Panc1 (cell line): ENCODE measurements at regions not wholly inside any gene's neighbourhood (a gene's known extent, or its start where the extent isn't known, plus 50 kb on each side); places are given as distances from the start of the nearest gene placed in this dataset.
A peak's percentile ranks its signal among the peaks of the same experiment; 100 is the strongest.

ENCODE experiments used
- ATAC-seq: fragments of 200-7000 bp; cut with Tn5 transposase; 2 replicates; pipeline ENCODE4 v1.9.1; 2020; ENCODE audit warnings: mild to moderate bottlenecking, moderate library complexity
- BruUV-seq: library from RNA; stranded (reverse); fragments of 400-500 nt; replicated peaks from 2 replicates; lab custom pipeline; 2021; lab: Mats Ljungman, UMichigan
- CTCF ChIA-PET: fragments of 300-600 bp; sonication (Branson Sonifier 250); formaldehyde crosslinking; loops from one replicate; lab custom pipeline; 2022; ENCODE audit warnings: antibody characterized with exemption; lab: Charles Lee
- POLR2A ChIA-PET: fragments of 300-600 bp; sonication (Branson Sonifier 250); formaldehyde crosslinking; loops from one replicate; lab custom pipeline; 2022; ENCODE audit warnings: antibody characterized with exemption; lab: Charles Lee
- DNase-seq: peaks from one replicate; pipeline ENCODE4 v3.0.0-alpha.2; 2010; ENCODE audit warnings: low read depth, low spot score
- H3K27ac ChIP-seq: 2 replicates; pipeline ENCODE4 v1.5.1; 2011; ENCODE audit warnings: mild to moderate bottlenecking, low read length, inconsistent platforms
- H3K27me3 ChIP-seq: fragments of 200-500 bp; sonication (Bioruptor generic); 2 replicates; pipeline ENCODE4 v1.6.0; 2014; ENCODE audit warnings: low read length, inconsistent platforms; ENCODE audit not compliant: control insufficient read depth, insufficient read depth
- H3K36me3 ChIP-seq: fragments of 200-500 bp; sonication (Bioruptor generic); 2 replicates; pipeline ENCODE4 v1.5.1; 2014; ENCODE audit warnings: inconsistent platforms, mild to moderate bottlenecking, low read length, moderate library complexity; ENCODE audit not compliant: control insufficient read depth, insufficient read depth
- H3K4me1 ChIP-seq: 2 replicates; pipeline ENCODE4 v1.5.1; 2011; ENCODE audit warnings: inconsistent platforms, mild to moderate bottlenecking, low read length, moderate library complexity; ENCODE audit not compliant: control insufficient read depth, insufficient read depth
- H3K4me3 ChIP-seq, 2 experiments: 2 replicates each; pipeline ENCODE4 v1.5.1; 2011 to 2012; ENCODE audit warnings: low read depth in 2 of 2, low read length in 2 of 2, mild to moderate bottlenecking in 2 of 2, inconsistent platforms in 1 of 2, moderate library complexity in 1 of 2
- H3K9me3 ChIP-seq: fragments of 200-500 bp; sonication (Bioruptor generic); 2 replicates; pipeline ENCODE4 v1.5.1; 2014; ENCODE audit warnings: low read depth, mild to moderate bottlenecking, inconsistent platforms, low read length, moderate library complexity; ENCODE audit not compliant: control insufficient read depth, insufficient read depth
- POLR2AphosphoS5 ChIP-seq: IDR thresholded peaks from 2 replicates; pipeline ENCODE4 v1.6.1; 2012; ENCODE audit warnings: mild to moderate bottlenecking, low read depth, low read length, moderate library complexity
- SIN3A ChIP-seq: IDR thresholded peaks from 2 replicates; pipeline ENCODE4 v1.6.1; 2012; ENCODE audit warnings: low read depth, mild to moderate bottlenecking, low read length, moderate library complexity, borderline replicate concordance; ENCODE audit not compliant: insufficient read depth
- TCF7L2 ChIP-seq: IDR thresholded peaks from 2 replicates; pipeline ENCODE4 v1.6.1; 2011; ENCODE audit warnings: mild to moderate bottlenecking, low read depth, low read length, inconsistent platforms
- in situ Hi-C: cut with HindIII; loops from 2 replicates; pipeline ENCODE4 v1.10.0; 2016; ENCODE audit warnings: low sequenced_read_pairs, low pct_unique_long_range_greater_than_20kb
- intact Hi-C: fragments of 100-400 bp; cut with micrococcal nuclease; formaldehyde crosslinking; loops from one replicate; pipeline ENCODE4 v1.10.0; 2022; ENCODE audit not compliant: unreplicated experiment
- TF ChIP-seq, protein P1 (sequence below): fragments of 450-650 bp; IDR thresholded peaks from 2 replicates; pipeline ENCODE4 v1.5.1; 2017; ENCODE audit warnings: mild to moderate bottlenecking
- TF ChIP-seq, protein P2 (sequence below), 2 experiments: IDR thresholded peaks; 2 replicates each; pipeline ENCODE4 v1.6.1; 2011 to 2012; ENCODE audit warnings: low read depth in 2 of 2, control low read depth in 1 of 2, low read length in 1 of 2, mild to moderate bottlenecking in 1 of 2, moderate library complexity in 1 of 2; ENCODE audit not compliant: insufficient read depth in 1 of 2

GRCh38 chr2:201558665-201559064, 84.6 kb downstream of the TMEM237 start:
- CTCF ChIA-PET, result no interaction called here
- no peaks in the 10 kb centered on the region for H3K27me3 ChIP-seq
- POLR2A ChIA-PET, result no interaction called here
- no peaks in the 10 kb centered on the region for H3K36me3 ChIP-seq
- BruUV-seq, result no TSS peak
- in situ Hi-C loops, result no loop called here
- ATAC-seq (peak; percentile 21; the same call in 1 of the 2 replicates), DNase-seq (no peak)
- no peak overlapping the region for H3K4me3 ChIP-seq
- no peak for TF ChIP-seq TCF7L2
- TF ChIP-seq, protein P1, sequence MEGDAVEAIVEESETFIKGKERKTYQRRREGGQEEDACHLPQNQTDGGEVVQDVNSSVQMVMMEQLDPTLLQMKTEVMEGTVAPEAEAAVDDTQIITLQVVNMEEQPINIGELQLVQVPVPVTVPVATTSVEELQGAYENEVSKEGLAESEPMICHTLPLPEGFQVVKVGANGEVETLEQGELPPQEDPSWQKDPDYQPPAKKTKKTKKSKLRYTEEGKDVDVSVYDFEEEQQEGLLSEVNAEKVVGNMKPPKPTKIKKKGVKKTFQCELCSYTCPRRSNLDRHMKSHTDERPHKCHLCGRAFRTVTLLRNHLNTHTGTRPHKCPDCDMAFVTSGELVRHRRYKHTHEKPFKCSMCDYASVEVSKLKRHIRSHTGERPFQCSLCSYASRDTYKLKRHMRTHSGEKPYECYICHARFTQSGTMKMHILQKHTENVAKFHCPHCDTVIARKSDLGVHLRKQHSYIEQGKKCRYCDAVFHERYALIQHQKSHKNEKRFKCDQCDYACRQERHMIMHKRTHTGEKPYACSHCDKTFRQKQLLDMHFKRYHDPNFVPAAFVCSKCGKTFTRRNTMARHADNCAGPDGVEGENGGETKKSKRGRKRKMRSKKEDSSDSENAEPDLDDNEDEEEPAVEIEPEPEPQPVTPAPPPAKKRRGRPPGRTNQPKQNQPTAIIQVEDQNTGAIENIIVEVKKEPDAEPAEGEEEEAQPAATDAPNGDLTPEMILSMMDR, result no peak
- TF ChIP-seq SIN3A, result no peak
- TF ChIP-seq, protein P2, sequence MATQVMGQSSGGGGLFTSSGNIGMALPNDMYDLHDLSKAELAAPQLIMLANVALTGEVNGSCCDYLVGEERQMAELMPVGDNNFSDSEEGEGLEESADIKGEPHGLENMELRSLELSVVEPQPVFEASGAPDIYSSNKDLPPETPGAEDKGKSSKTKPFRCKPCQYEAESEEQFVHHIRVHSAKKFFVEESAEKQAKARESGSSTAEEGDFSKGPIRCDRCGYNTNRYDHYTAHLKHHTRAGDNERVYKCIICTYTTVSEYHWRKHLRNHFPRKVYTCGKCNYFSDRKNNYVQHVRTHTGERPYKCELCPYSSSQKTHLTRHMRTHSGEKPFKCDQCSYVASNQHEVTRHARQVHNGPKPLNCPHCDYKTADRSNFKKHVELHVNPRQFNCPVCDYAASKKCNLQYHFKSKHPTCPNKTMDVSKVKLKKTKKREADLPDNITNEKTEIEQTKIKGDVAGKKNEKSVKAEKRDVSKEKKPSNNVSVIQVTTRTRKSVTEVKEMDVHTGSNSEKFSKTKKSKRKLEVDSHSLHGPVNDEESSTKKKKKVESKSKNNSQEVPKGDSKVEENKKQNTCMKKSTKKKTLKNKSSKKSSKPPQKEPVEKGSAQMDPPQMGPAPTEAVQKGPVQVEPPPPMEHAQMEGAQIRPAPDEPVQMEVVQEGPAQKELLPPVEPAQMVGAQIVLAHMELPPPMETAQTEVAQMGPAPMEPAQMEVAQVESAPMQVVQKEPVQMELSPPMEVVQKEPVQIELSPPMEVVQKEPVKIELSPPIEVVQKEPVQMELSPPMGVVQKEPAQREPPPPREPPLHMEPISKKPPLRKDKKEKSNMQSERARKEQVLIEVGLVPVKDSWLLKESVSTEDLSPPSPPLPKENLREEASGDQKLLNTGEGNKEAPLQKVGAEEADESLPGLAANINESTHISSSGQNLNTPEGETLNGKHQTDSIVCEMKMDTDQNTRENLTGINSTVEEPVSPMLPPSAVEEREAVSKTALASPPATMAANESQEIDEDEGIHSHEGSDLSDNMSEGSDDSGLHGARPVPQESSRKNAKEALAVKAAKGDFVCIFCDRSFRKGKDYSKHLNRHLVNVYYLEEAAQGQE (IDR thresholded peaks at IDR 0.05; ENCODE audit: insufficient read depth in 1 of 2, low read depth in 2 of 2, low read length in 1 of 2), result no peak
- TF ChIP-seq POLR2AphosphoS5, result no peak
- intact Hi-C loops, result no loop called here
- H3K27ac ChIP-seq, result no peak overlapping the region
- no peaks in the 10 kb centered on the region for H3K9me3 ChIP-seq
- H3K4me1 ChIP-seq, result no peaks in the 10 kb centered on the region

DNA sequence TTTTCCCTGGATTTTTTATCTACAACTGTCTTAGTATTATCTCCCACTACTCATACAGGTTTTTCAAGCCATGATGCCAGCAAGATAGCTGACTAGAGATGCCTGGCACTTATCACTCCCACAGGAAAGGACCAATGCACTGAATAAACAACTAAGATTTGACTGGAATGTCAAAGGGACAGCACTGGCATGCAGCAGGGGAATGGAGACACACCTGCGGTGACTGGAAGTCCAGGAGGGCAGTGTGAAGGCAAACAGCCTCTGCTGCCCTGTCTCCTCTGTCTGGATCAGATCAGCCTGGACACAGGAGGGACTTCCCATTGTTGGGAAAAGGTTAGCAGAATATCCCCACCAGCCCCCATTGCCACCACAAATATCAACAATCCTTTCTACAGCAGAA, 85.1 kb downstream of the TMEM237 start:
- H3K4me1 ChIP-seq, result no peaks in the 10 kb centered on the region
- CTCF ChIA-PET, result no interaction called here
- DNase-seq (no peak), ATAC-seq (no peak)
- in situ Hi-C loops, result no loop called here
- H3K9me3 ChIP-seq, result no peaks in the 10 kb centered on the region
- no peaks in the 10 kb centered on the region for H3K27me3 ChIP-seq
- H3K36me3 ChIP-seq, result no peaks in the 10 kb centered on the region
- TF ChIP-seq, protein P1, result no peak
- no peak for TF ChIP-seq TCF7L2
- POLR2A ChIA-PET, result no interaction called here
- H3K27ac ChIP-seq, result no peak overlapping the region
- H3K4me3 ChIP-seq, result no peak overlapping the region
- intact Hi-C loops, result no loop called here
- no TSS peak for BruUV-seq
